Iris pigment epithelial cell (primary cell): ENCODE measurements at regions not wholly inside any gene's neighbourhood (a gene's known extent, or its start where the extent isn't known, plus 50 kb on each side); places are given as distances from the start of the nearest gene placed in this dataset.

Experiments used
- DNase-seq: peaks from one replicate; pipeline ENCODE4 v3.0.0-alpha.2; 2011; ENCODE audit warnings: low read depth

DNA sequence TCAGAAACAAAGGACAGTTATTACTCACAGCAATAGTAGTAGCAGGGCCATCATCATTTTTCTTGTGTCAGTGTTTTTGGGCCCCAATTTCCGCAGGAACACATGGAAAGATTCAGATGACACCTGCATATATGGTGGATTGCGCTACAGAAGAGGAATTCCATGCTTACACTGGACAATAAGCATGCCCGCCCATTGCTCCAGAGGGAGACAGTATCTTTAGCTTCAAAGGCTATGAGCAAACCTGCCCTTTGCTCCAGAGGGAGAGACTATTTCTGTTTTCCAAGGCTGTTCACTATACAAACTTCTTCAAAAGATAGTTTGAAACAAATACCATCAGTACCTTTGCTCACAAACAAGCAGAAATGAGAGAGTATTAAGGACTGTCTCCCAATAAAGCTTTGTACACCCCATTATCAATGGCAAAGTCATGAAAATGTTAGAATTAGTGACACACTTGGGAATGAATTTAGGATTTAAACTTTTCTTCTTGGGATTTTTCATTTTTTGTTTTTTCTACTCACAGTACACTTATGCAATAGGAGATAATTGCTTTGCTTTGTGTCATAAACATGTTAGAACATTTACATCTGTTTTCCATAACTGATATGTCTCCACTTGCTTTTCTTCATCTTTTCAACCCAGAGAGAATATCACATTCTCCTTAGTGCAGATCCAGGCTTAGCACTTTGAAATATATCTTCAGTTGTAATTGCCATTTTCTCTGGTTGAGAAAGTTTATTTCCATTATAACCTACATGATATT is 564.5 kb upstream of the ZNF717 start:
- no peak for DNase-seq

DNA sequence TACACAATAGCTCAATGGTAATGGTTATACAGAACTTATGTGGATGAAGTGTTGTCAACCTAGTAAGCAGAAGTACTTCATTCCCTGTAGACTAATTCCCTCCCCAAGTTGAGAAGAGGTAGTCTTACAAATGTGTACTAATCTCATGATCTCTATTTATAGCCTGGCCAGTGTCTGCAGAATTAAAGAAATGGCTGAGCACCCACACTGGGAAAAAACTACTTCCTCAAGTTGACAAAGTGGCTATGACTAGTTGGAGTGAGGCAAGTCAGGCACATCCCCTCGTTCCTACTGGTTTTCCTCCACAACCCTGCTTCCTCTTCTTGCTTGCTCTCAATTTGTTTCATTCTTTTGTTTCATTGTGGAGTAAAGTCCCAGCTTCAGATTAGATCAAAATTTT is 566.7 kb upstream of the ZNF717 start:
- DNase-seq: no peak

DNA sequence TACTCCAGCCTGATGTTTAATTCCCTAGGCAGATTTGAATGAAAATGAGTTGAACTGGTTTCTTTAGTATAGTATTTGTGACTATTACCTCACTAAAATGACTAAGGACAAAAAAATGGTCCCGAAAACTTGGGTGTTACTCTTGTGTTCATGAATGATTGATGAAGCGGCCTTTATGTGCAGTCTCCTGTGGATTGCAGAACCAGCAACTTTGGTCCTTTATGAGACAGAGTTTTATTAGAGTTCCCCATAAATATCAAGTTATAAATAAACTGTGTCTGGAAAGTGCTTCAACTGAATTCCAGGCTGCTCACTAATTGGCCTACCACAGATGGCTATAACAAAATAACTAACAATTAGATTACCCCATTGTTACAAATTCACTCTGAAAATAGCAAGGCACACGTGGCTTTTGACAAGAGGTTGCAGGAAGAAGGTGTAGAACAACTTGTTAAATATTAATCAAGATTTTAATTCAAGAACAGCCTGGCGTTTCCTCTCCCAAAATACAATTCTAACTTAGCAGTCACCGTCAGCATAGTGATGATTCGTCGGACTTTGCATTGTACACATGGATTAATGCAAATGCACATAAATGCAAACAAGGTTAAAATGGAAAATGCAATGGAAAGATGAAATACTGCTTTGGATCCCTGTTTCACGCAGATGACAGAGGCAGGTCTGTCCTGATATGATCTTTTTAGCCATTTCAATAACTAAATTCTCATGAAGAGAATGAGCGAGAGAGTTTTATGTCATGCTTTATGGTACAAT is 567.3 kb upstream of the ZNF717 start:
- no peak for DNase-seq

DNA sequence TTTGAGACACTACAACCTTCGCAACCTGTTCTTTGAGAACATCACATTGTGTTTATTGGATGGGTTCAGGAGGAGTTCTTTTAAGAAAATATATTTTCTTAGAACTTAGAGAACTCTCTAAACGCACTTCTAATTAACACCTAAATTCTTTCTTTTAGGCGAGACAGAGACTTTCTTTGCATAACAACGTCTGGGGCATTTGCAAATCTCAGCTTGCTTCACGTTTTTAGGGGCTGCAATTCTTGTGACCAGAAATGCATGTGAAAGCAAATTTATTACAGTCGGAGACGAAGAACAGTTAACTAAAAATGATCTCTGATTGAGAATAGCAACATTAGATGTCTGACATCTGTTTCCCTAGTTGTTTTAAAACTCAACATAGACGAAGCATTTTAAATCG is 568.3 kb upstream of the ZNF717 start:
- no peak for DNase-seq

DNA sequence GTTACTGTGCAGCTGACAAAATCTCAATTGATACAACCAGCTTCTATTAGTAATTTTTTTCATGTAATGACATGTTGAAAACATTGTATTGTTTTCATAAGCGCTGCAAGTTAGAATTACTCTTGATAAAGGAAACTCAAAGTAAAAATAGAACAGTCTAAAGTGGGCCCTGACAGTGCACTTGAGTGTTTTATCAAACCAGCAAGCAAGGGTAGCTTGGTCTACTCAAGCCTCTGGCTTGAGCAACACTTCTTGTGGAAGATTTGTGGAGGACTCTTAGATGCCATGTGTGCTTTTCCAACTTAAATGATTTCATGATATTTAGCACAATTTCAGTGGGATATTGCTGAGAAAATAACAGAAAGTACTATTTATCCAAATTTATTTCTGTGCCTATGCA is 575.7 kb upstream of the ZNF717 start:
- DNase-seq: no peak

DNA sequence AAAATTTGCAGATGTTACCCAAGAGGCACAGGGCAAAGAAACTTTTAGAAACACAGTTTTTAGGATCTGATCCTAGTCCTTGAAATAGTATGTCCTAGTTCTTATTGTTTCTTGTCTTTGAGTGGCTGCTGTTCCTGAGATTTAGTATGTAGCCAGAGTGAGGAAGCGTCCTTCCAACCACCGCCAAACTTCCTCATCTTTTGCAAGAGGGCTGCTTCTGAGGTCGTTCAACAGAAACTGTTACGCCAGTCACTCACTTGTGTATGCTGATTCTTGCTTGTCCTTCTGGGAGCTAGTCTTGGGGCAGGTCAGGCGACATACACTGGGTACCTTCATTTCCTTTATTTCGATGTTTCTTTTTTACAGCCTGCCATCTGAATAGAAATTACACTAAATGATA is 577.3 kb upstream of the ZNF717 start:
- no peak for DNase-seq

DNA sequence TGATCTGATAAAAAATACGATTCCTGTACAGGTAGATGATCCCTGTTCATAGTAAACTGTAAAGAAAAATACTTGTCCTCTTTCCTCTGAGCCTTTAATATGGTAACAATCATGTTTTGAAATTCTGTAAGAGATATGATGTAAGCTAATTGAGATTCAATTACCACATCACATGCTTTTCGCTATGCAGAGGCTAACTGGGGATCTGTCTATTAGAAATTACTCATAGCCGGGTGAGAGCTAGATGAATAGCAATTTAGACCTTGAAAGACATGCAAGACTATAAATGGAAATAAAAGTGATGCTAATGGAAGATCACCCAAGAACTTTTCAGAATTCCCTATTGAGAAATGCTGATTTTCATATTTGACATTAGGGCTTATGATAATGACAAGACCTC is 579.9 kb upstream of the ZNF717 start:
- peak; percentile 54 for DNase-seq

DNA sequence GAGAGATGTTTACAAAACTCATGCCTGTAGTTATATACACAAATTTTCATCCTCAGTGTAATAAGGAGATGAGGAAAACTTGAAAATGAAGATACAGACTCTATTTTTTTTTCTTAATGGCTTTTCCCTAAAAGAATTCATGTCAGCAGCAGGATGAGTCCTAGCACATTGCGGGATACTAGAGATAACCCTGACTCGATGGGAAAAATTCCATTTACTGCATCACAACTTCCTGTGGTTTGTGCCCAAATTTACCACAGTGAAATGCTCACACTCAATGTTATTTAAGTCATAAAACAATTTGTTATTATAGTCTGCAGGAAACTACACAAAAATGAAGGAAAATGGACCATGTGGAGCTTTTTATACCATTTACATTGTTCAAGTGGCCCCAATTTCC is 581.9 kb upstream of the ZNF717 start:
- DNase-seq: peak; percentile 79

DNA sequence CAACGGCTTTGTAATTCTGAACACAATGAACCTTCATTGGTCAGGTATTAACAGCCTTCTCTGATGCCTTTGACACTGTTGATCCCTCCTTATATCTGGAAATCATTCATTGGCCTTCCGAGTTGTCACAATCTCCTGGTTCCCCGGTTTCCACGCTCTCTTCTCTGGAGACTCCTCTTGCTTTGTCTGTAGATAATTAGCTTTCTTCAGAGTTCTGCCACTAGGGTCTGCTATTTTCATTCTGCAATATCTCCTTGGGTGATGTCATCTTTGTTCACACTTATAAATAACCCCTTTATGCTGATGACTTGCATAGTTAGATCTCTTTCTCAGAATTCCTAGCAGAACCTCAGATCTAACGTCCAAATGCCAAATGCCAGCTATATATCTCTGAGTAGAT is 583.8 kb upstream of the ZNF717 start:
- DNase-seq: peak; percentile 78

DNA sequence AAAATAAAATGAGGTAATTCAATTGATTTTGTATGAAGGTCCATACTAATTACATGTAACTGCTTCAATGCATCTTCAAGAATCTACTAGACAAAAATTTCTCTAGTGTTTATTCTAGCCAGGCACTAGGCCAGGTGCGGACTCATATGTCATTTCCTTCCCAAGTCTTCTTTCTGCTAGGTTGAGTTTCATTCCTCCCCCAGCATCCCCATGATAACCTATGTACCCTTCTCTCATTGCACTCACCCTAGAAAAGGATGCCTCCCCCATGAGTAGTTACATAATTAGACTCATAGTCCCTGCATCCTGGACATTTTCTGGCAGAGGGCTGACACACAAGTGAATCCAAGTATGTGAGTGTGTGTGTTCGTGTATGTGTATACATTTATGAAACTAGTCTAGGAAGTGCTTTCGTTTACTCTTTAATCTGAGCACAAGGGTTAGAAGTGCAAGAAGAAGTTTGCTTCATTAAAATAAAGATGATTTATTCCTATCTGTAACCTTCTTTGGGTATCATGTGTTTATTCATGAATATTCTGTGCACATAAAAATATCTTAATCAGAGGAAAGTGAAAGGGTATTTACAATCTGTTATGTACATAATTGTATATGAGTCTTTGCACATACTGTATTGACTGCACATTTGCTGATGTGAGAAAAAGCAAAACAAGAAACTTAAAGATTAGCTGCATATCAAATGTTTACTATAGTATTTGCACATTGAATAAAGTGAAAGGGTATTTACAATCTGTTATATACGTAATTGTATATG is 585.6 kb upstream of the ZNF717 start:
- peak; percentile 58 for DNase-seq

DNA sequence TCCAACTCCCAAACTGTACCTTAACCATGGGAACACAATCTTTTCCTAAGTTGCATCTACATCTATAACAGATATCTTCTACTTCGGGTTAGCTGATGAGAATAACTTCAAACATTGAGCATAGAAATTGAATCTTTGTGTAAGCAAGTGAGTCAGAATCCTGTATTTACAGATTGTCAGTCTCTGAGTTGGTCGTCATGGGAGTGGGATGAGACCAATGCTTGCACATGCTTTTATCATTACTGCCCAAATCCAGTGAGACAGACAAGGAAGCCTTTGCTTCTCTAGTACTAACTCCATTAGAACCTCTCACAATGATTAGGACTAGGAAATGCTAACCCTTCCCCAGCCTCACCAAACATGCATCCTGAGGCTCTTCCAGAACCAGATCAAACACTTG is 587.1 kb upstream of the ZNF717 start:
- peak; percentile 67 for DNase-seq

DNA sequence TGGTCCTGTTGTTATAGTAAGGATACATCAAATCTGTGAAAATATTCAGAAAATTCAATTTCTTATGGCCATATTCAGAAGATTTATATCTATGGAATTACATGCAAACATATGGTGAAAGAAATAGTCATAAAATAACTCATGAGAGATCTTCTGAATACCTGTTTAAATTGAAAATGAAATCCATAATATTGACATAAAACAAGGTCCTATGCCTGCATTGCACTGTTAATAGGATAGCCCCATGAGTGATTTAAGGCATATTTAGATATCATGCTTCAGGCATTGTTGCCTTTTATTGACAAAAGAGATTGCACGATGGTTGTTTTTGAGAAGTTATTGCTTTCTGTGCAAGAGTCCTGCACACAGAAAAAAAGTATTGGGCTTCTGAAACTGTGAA is 591.7 kb upstream of the ZNF717 start:
- no peak for DNase-seq

DNA sequence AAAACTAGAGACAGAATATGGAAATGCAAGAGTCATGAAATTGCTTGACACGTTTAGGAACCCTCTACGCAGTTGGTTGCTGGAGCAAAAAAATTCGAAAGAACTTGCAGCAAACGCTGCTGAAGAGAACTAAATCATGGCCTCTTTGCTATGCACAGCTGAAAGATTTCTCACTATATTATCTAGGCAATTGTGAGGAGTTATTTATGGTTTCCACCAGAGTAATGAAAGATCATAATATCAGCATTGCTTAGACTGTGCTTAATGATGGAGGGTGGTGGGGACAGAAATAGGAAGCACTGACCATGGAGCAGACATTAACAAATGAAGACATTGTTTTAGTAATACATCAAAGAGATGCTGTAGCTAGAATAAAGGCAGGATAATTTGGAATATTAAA is 593.4 kb upstream of the ZNF717 start:
- no peak for DNase-seq

DNA sequence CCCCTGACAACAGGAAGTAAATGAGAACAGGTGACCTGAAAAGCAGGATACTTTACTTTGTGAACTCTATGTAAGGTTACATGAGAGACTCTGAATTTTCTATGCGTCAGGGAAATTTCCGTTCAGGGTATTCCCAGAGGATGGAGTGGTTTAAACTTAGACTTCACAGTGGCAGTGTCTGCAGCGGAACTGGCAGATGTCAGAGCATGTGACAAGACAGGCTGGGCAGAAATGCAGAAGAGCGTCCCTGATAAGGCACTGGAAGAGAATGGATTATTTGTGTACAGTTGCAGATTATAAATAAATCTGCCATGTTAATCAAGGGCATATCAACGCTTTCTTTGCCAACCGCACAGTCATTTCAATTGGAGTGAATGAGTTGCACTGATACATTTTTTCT is 598.4 kb upstream of the ZNF717 start:
- no peak for DNase-seq

DNA sequence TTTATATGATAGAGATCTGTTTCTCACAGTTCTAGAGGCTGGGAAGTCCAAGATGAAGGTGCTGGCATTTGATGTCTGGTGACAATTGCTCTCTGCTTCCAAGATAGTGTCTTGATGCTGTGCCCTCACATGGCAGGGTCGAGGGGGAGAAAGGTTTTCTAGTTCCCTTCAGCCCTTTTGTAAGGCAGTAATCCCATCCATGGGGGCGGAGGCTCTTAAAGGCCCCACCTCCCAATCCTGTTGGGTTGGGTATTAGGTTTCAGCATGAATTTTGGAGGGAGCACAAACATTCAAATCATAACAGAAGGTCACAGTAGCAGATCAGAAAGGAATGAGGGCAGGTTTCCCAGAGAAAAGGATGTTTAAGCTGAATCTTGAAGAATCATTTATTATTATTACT is 601.7 kb upstream of the ZNF717 start:
- DNase-seq: no peak

DNA sequence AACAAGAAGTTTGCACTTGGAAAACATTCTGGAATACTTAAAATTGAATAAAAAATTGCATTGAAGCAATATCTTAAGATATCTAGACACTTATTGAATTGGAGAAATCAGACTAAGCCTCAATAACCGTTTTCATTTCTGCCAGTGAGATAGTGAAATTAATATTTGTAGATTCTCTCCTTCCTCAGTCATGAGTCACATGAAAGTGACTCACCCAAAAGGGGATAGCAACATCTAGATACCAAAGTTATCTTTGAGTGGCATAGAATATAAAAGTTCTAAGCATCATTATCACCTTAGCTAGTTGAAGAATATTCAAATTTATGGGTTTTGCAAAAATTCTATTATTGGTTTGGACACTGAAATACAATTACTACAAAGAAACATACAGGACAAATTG is 614.8 kb upstream of the ZNF717 start:
- DNase-seq: peak; percentile 67

DNA sequence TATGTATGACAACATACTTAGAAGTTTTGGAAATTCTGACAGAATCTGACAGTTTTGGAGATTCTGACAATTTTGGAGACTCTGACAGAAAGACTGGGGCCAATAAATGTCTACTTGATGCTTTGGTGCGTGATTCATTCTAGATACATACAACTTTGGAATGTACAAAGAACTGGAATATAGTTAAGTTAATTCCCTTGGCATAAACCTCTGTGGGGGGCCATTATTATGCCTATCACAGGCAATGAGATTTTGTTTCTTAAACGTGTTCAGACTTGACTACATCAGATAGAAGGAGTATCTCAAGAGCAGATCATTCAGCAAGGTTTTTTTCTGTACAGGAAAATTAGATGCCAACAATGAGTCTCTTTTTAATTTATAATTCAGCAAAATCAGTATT is 617.6 kb upstream of the ZNF717 start:
- DNase-seq: peak; percentile 61

DNA sequence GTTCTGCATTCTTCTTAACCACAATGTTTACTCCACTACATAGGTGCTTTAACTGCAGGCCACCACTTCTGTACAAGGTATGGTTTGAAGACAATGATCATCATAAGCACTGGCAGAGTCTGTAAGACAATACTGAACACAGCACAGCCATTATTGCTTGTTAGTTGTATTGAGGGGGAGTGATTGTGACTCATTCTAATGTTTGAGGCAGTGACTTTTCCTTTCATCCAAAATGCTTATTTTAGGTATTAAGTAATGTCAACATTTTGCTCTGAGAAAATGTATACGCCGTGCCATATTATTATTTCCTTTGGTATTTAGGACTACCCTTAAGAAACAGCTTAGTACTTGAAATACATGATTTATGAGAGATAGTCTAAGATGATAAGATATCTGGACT is 618.2 kb upstream of the ZNF717 start:
- peak; percentile 80 for DNase-seq

DNA sequence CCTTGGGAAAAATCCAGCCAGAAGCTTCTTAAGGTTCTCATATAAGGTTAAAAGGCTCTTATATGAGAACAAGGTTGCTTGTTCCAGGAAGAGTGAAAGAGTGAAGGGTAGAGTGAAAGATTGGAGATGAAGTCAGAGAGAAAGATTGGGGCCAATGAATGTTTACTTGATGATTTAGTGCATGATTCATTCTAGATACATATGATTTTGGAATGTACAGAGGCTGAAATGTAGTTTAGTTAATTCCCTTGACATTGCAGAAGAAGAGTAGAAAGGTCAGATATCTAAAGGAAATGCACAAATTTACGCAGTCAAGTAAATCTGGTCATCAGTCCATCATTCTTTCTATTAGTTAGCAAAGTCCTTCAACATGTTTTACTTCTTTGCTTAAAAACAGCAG is 619.8 kb upstream of the ZNF717 start:
- peak; percentile 81 for DNase-seq

DNA sequence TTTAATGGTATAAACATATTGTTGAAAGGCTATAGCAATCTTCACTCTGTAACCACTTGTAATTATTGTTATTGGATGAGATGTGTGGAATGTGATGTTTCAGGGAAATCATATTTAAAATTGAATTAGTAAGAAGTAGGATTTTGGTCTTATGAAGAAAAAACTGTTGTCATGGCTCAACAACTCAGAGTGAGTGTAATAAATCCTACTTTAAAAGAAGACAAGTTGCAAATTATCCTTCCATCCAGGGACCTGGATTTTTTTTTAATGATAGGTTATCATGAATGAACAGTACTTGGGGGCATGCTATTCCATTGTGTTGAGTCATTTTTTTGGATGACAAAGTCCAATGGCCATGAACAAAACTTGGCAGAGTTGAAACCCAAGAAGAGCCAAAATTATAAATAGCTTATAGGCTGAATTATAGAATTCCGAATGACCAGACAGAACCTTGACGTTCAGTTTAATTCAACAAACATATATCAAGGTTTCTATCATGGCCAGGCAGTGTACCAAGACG is 625.5 kb upstream of the ZNF717 start:
- DNase-seq: peak; percentile 28

DNA sequence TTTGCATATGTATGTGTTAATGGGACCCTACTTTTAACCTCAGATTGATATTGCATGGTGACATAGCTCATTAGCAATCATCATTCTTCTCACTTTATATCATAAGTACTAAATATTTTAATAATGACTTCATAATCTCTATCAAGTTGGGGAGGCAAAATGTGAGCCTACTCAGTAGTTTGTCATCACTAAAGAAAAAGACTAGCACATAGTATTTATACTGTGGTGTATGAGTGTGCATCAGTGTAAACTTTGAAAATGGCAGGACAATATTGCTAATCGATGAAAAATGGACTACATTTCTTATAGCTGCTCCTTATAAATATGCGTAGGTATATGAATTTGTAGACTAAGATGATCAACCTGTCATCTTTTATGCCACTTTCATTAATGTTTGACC is 624.5 kb upstream of the ROBO2 start:
- no peak for DNase-seq

DNA sequence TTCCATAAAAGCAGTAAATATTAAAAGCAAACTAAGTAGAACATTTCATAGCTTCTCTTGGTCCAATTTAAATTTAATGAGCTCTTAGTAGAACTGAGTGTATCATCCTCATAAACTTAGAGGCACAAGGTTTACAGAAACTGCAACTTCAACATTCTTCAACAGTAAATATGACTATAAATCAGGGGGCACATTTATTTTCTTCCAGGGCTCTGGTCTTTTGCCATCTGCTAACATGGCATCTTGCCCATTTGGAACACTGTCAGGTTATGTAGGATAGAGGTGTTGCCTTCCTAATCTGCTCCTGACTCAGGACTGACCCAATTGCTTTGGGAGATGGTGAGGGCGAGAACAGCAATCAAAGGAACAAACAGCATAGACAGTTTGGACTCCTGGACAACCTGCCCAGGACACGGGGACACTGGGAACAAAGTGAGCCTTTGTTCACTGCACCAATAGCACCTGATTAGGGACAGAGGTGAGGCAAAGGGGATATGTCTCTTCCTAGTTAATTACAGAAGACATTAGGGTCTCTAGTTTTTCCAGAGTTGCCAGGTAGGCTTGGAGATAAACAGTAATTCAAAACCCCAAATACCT is 610.2 kb upstream of the ROBO2 start:
- no peak for DNase-seq
